ENCODE measurements at regions not wholly inside any gene's neighbourhood (a gene's known extent, or its start where the extent isn't known, plus 50 kb on each side); places are given as distances from the start of the nearest gene placed in this dataset.

GRCh38 chr13:61831026-61831425, 415.4 kb upstream of the PCDH20 start:
- Histone ChIP-seq H3K4me1 (no peaks in the 10 kb centered on the region), H3K36me3 (no peaks in the 10 kb centered on the region), H3K9me3 (no peaks in the 10 kb centered on the region), H3K27me3 (no peaks in the 10 kb centered on the region), H3K4me3 (ENCODE audit: low read depth, low read length) (no peak overlapping the region)
- TF ChIP-seq CTCF (IDR thresholded peaks at IDR 0.05; ENCODE audit: low read depth, low read length), result no peak
- DNase-seq, result no peak

- DNase-seq, result no peak
- Histone ChIP-seq H3K36me3 (no peaks in the 10 kb centered on the region), H3K27me3 (no peaks in the 10 kb centered on the region), H3K4me1 (no peaks in the 10 kb centered on the region), H3K9me3 (no peaks in the 10 kb centered on the region), H3K4me3 (ENCODE audit: low read depth, low read length) (no peak overlapping the region)
- no peak for TF ChIP-seq CTCF (IDR thresholded peaks at IDR 0.05; ENCODE audit: low read depth, low read length)
These were observed 414.8 kb upstream of the PCDH20 start for GRCh38 chr13:61830475-61830874.

- TF ChIP-seq CTCF (IDR thresholded peaks at IDR 0.05; ENCODE audit: low read depth, low read length), result no peak
- Histone ChIP-seq H3K36me3 (no peaks in the 10 kb centered on the region), H3K27me3 (no peaks in the 10 kb centered on the region)
These were observed 408.5 kb upstream of the PCDH20 start for GRCh38 chr13:61824168-61824567.

GRCh38 chr13:61812286-61812685, 396.6 kb upstream of the PCDH20 start:
- Histone ChIP-seq H3K27me3 (no peaks in the 10 kb centered on the region), H3K4me1 (no peaks in the 10 kb centered on the region), H3K36me3 (no peaks in the 10 kb centered on the region), H3K4me3 (ENCODE audit: low read depth, low read length) (no peak overlapping the region), H3K9me3 (no peaks in the 10 kb centered on the region)
- DNase-seq, result no peak
- no peak for TF ChIP-seq CTCF (IDR thresholded peaks at IDR 0.05; ENCODE audit: low read depth, low read length)

More at GRCh38 chr13:61824168-61824567, 408.5 kb upstream of the PCDH20 start:
- no peak for DNase-seq
- no peaks in the 10 kb centered on the region for H3K9me3 ChIP-seq
- no peaks in the 10 kb centered on the region for H3K4me1 ChIP-seq
- H3K4me3 ChIP-seq (ENCODE audit: low read depth, low read length), result no peak overlapping the region

GRCh38 chr13:61810065-61810464, 394.4 kb upstream of the PCDH20 start:
- Histone ChIP-seq H3K4me3 (ENCODE audit: low read depth, low read length) (no peak overlapping the region), H3K4me1 (no peaks in the 10 kb centered on the region), H3K27me3 (no peaks in the 10 kb centered on the region), H3K9me3 (no peaks in the 10 kb centered on the region), H3K36me3 (no peaks in the 10 kb centered on the region)
- no peak for DNase-seq
- TF ChIP-seq CTCF (IDR thresholded peaks at IDR 0.05; ENCODE audit: low read depth, low read length), result no peak

- no peaks in the 10 kb centered on the region for H3K36me3 ChIP-seq
- TF ChIP-seq CTCF (IDR thresholded peaks at IDR 0.05; ENCODE audit: low read depth, low read length), result no peak
These were observed 381.7 kb upstream of the PCDH20 start for GRCh38 chr13:61797397-61797796.

More at GRCh38 chr13:61797397-61797796, 381.7 kb upstream of the PCDH20 start:
- no peaks in the 10 kb centered on the region for H3K4me1 ChIP-seq
- H3K9me3 ChIP-seq, result no peaks in the 10 kb centered on the region; the same call in 1 of the 2 replicates
- H3K27me3 ChIP-seq, result no peaks in the 10 kb centered on the region
- no peak for DNase-seq
- no peak overlapping the region for H3K4me3 ChIP-seq (ENCODE audit: low read depth, low read length)

All from BE2C (cell line).